Daoy (cell line): ENCODE measurements at regions not wholly inside any gene's neighbourhood (a gene's known extent, or its start where the extent isn't known, plus 50 kb on each side); places are given as distances from the start of the nearest gene placed in this dataset.

Experiments used
- DNase-seq: peaks from one replicate; pipeline ENCODE4 v3.0.0-alpha.2; 2015; ENCODE audit warnings: low read depth

- no peak for DNase-seq
Measured at GRCh38 chr6:109295109-109295773, 87.0 kb downstream of the CD164 start.

- DNase-seq = no peak
Measured at GRCh38 chr6:109292983-109293586, 89.2 kb downstream of the CD164 start.

GRCh38 chr6:109292420-109292819 is 89.8 kb downstream of the CD164 start:
- DNase-seq = no peak

GRCh38 chr6:109291902-109292301 is 90.4 kb downstream of the CD164 start:
- no peak for DNase-seq

- DNase-seq = no peak
Measured at GRCh38 chr6:109290143-109290931, 91.9 kb downstream of the CD164 start.

- no peak for DNase-seq
Measured at GRCh38 chr6:109285366-109285765, 96.9 kb downstream of the CD164 start.

- no peak for DNase-seq
Measured at GRCh38 chr6:109284675-109285074, 97.6 kb downstream of the CD164 start.

GRCh38 chr6:109282756-109283155 is 99.5 kb downstream of the CD164 start:
- no peak for DNase-seq

GRCh38 chr6:109279628-109280027 is 102.6 kb downstream of the CD164 start:
- no peak for DNase-seq

GRCh38 chr6:109271622-109272021 is 110.6 kb downstream of the CD164 start:
- DNase-seq = no peak

GRCh38 chr6:109269953-109270517 is 112.2 kb downstream of the CD164 start:
- DNase-seq = no peak

- no peak for DNase-seq
Measured at GRCh38 chr6:109269057-109269456, 113.2 kb downstream of the CD164 start.

- DNase-seq = no peak
Measured at GRCh38 chr6:109265530-109265929, 116.7 kb downstream of the CD164 start.

GRCh38 chr6:109263873-109264700 is 118.2 kb downstream of the CD164 start:
- DNase-seq = no peak

GRCh38 chr6:109262261-109262660 is 120.0 kb downstream of the CD164 start:
- no peak for DNase-seq

- no peak for DNase-seq
Measured at GRCh38 chr6:109261811-109262210, 120.5 kb downstream of the CD164 start.

- no peak for DNase-seq
Measured at GRCh38 chr6:109260701-109261100, 121.6 kb downstream of the CD164 start.

- no peak for DNase-seq
Measured at GRCh38 chr6:109260126-109260525, 122.1 kb downstream of the CD164 start.

GRCh38 chr6:109258129-109258528 is 124.1 kb downstream of the CD164 start:
- DNase-seq = no peak

GRCh38 chr6:109257494-109257893 is 124.8 kb downstream of the CD164 start:
- no peak for DNase-seq

- DNase-seq = no peak
Measured at GRCh38 chr6:109255946-109256640, 126.2 kb downstream of the CD164 start.
